OCI-LY3 (cell line): ENCODE measurements at regions not wholly inside any gene's neighbourhood (a gene's known extent, or its start where the extent isn't known, plus 50 kb on each side); places are given as distances from the start of the nearest gene placed in this dataset.

ENCODE experiments used
- H2AFZ ChIP-seq: fragments of 200-600, 300-600 bp; shearing (Covaris generic); 2 replicates; pipeline ENCODE4 v1.6.0; 2014; ENCODE audit warnings: antibody characterized with exemption, low read depth, low read length
- H3K27ac ChIP-seq: fragments of 200-600, 300-600 bp; sonication (generic); 2 replicates; pipeline ENCODE4 v1.5.1; 2014; ENCODE audit warnings: mild to moderate bottlenecking, low read length, moderate library complexity, mixed read lengths
- H3K27me3 ChIP-seq: fragments of 200-600, 300-600 bp; sonication (generic); 2 replicates; pipeline ENCODE4 v1.6.1; 2014; ENCODE audit warnings: low read depth, low read length, mixed read lengths
- H3K36me3 ChIP-seq: fragments of 200-600, 300-600 bp; sonication (generic); replicated peaks from 2 replicates; pipeline ENCODE3; 2014; ENCODE audit warnings: low read depth, low read length, mixed read lengths
- H3K4me1 ChIP-seq: fragments of 300-600, 200-600 bp; sonication (generic); 2 replicates; pipeline ENCODE4 v1.6.1; 2014; ENCODE audit warnings: low read length, mixed read lengths
- H3K4me2 ChIP-seq: fragments of 200-600, 300-600 bp; sonication (generic); 2 replicates; pipeline ENCODE4 v1.6.1; 2014; ENCODE audit warnings: low read length, mixed read lengths
- H3K4me3 ChIP-seq: fragments of 300-600, 200-600 bp; sonication (generic); 2 replicates; pipeline ENCODE4 v1.5.1; 2014; ENCODE audit warnings: antibody characterized with exemption, mild to moderate bottlenecking, low read length, moderate library complexity
- H3K79me2 ChIP-seq: fragments of 300-600, 200-600 bp; shearing (Covaris generic); 2 replicates; pipeline ENCODE4 v1.6.1; 2014; ENCODE audit warnings: mild to moderate bottlenecking, low read length, mixed read lengths
- H3K9ac ChIP-seq: fragments of 300-600, 200-600 bp; shearing (Covaris generic); 2 replicates; pipeline ENCODE4 v1.6.0; 2014; ENCODE audit warnings: mild to moderate bottlenecking, low read length, moderate library complexity
- H3K9me3 ChIP-seq: fragments of 200-600, 300-600 bp; shearing (Covaris generic); 2 replicates; pipeline ENCODE4 v1.6.1; 2014; ENCODE audit warnings: low read length, mixed read lengths; ENCODE audit not compliant: insufficient read depth
- H4K20me1 ChIP-seq: fragments of 200-600, 300-600 bp; sonication (generic); 2 replicates; pipeline ENCODE4 v1.6.1; 2016; ENCODE audit warnings: low read length, mixed read lengths; ENCODE audit not compliant: insufficient read depth
- CTCF ChIP-seq: fragments of 200-600, 300-600 bp; sonication (generic); IDR thresholded peaks from 2 replicates; pipeline ENCODE4 v1.5.1; 2014; ENCODE audit warnings: antibody characterized with exemption, low read length, low read depth
- EZH2phosphoT487 ChIP-seq: fragments of 200-600 bp; shearing (Covaris generic); IDR thresholded peaks from 2 replicates; pipeline ENCODE4 v1.6.1; 2018; ENCODE audit warnings: antibody characterized with exemption, mixed run types, low read depth

GRCh38 chr13:50682966-50683365 lies 160.5 kb downstream of the DLEU7 start:
- H3K36me3 ChIP-seq: no peaks in the 10 kb centered on the region
- H3K27me3 ChIP-seq: no peaks in the 10 kb centered on the region
- no peaks in the 10 kb centered on the region for H4K20me1 ChIP-seq
- no peak overlapping the region for H3K9ac ChIP-seq
- H3K27ac ChIP-seq: no peak overlapping the region
- no peaks in the 10 kb centered on the region for H3K9me3 ChIP-seq
- H2AFZ ChIP-seq: no peak overlapping the region
- H3K79me2 ChIP-seq: no peaks in the 10 kb centered on the region
- H3K4me1 ChIP-seq: no peaks in the 10 kb centered on the region
- no peak overlapping the region for H3K4me3 ChIP-seq
- H3K4me2 ChIP-seq: no peak overlapping the region
- TF ChIP-seq EZH2phosphoT487: no peak
- TF ChIP-seq CTCF: no peak

DNA sequence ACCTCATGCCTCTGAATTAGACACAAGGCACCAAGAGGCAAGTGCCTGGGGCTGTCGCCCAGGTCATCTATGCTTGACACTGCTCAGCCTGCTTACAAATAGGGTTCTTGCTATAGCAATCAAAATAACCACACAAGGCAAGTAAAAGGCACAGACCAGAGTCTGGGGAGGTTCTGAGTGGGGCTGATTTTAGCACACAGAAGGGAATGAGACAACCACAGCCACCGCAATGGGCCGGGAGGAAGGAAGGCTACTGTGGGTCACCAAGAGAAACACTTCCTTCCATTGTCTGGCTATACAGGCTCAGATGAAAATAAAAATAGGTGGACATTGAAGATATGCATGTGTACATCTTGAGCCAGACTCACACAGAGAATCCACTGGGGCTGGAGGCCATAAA lies 159.1 kb downstream of the DLEU7 start:
- H3K4me3 ChIP-seq: no peak overlapping the region
- H3K4me1 ChIP-seq: no peaks in the 10 kb centered on the region
- no peak overlapping the region for H2AFZ ChIP-seq
- no peak overlapping the region for H3K27ac ChIP-seq
- H3K36me3 ChIP-seq: no peaks in the 10 kb centered on the region
- H3K4me2 ChIP-seq: no peak overlapping the region
- no peaks in the 10 kb centered on the region for H3K27me3 ChIP-seq
- no peaks in the 10 kb centered on the region for H3K79me2 ChIP-seq
- no peak overlapping the region for H3K9ac ChIP-seq
- H3K9me3 ChIP-seq: no peaks in the 10 kb centered on the region
- TF ChIP-seq EZH2phosphoT487 (no peak), CTCF (no peak)
- no peaks in the 10 kb centered on the region for H4K20me1 ChIP-seq

- Histone ChIP-seq H3K27ac (no peak overlapping the region), H3K36me3 (no peaks in the 10 kb centered on the region), H3K9ac (no peak overlapping the region), H3K27me3 (no peaks in the 10 kb centered on the region), H3K4me1 (no peaks in the 10 kb centered on the region), H3K79me2 (no peaks in the 10 kb centered on the region), H2AFZ (no peak overlapping the region), H4K20me1 (no peaks in the 10 kb centered on the region), H3K4me3 (no peak overlapping the region), H3K4me2 (no peak overlapping the region), H3K9me3 (no peaks in the 10 kb centered on the region)
- TF ChIP-seq CTCF (no peak), EZH2phosphoT487 (no peak)
Observed at GRCh38 chr13:50685491-50685890, 158.0 kb downstream of the DLEU7 start.

DNA sequence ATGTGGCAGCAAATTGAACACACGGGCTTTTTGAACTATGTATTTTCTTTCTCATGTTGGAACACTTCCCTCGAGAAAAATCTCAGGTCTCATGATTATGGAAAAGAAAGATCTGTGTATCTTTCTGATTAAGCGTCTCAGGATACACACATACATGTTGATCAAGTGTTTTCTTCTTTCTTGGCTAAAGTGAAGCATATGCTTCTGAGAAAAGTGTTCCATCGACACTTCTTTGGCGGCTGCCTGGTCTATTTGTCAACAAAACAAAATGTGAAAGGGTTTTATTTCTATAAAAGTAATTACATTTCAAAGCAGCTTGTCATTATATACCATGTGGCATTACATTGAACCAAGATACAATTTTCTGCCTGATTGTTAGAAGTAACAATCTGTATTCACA lies 157.5 kb downstream of the DLEU7 start:
- Histone ChIP-seq H3K9me3 (no peaks in the 10 kb centered on the region), H2AFZ (no peak overlapping the region), H3K9ac (no peak overlapping the region), H4K20me1 (no peaks in the 10 kb centered on the region), H3K79me2 (no peaks in the 10 kb centered on the region), H3K27ac (no peak overlapping the region), H3K36me3 (no peaks in the 10 kb centered on the region), H3K4me1 (no peaks in the 10 kb centered on the region), H3K4me2 (no peak overlapping the region), H3K4me3 (no peak overlapping the region), H3K27me3 (no peaks in the 10 kb centered on the region)
- no peak for TF ChIP-seq EZH2phosphoT487
- no peak for TF ChIP-seq CTCF
